ENCODE measurements at regions not wholly inside any gene's neighbourhood (a gene's known extent, or its start where the extent isn't known, plus 50 kb on each side); places are given as distances from the start of the nearest gene placed in this dataset.

DNA sequence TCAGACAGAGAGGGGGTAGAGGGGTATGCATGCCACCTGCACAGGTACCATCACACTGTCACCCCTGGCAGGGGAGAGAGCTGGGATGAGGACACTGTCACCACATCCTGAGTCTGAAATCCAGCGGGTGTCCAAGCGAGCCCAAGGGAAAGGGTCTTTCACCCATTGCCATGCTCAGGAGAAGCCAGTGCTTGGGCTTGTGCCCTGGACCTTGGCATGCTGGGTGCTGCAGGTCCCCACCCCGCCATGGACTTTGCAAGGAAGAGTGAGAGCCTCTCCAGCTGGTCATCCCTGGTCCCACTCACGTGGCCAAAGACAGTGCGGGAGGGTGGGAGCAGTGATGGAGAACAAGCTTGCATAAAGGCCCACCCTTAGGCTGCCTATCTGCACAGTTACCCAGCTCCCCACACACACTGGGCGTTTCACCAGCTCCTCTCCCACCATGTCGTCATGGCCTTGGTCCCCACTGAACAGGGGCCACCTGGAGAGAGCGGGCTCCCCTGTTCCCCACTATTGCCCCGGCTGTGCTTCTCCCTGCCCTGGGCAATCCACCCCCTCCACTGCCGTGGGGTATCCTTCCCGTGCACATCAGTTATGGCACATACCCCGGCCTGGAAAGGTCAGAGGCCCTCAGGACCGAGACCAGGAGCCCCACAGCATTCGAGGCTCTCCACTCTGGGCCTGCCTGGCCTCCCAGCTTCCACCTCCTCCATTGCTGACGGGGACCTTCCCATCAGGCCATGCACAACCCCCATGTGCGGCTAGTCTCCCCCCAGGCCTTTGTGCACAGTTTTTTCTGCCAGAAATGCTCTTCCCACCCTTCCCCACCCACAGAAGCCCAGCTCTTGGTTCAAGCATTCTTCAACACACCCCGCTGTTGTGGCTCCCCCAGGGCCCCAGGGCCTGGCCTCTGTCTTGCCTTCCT lies 58.6 kb upstream of the BCL11B start:
- Histone ChIP-seq H3K4me2 (ENCODE audit: low read depth, low read length) (no peak overlapping the region), H2AFZ (replicated peaks; ENCODE audit: low read length, poor library complexity) (no peak overlapping the region), H4K91ac (ENCODE audit: insufficient read depth, low read depth, low read length) (no peak overlapping the region), H2BK15ac (ENCODE audit: low read depth, low read length) (no peak overlapping the region), H2BK120ac (ENCODE audit: low read depth, low read length) (no peak overlapping the region), H3K27me3 (ENCODE audit: control insufficient read depth, insufficient read depth, low read length) (no peaks in the 10 kb centered on the region; the same call in 1 of the 2 replicates), H3K23ac (ENCODE audit: low read depth, low read length) (no peak overlapping the region), H3K4me1 (ENCODE audit: control insufficient read depth, insufficient read depth, low read length) (no peaks in the 10 kb centered on the region), H4K20me1 (ENCODE audit: insufficient read depth, low read length) (no peaks in the 10 kb centered on the region), H3K4ac (ENCODE audit: low read depth, low read length) (no peak overlapping the region), H3K27ac (ENCODE audit: insufficient read depth, low read length) (no peak overlapping the region), H4K5ac (ENCODE audit: low read depth, low read length) (no peak overlapping the region), H3K9ac (ENCODE audit: low read depth, low read length) (no peak overlapping the region), H2BK5ac (ENCODE audit: low read depth, low read length, poor library complexity, severe bottlenecking) (no peak overlapping the region), H2BK20ac (ENCODE audit: low read depth, low read length) (no peak overlapping the region), H3K14ac (replicated peaks; ENCODE audit: low read depth, low read length) (no peak overlapping the region), H3K36me3 (ENCODE audit: control insufficient read depth, insufficient read depth, low read length) (no peaks in the 10 kb centered on the region), H3K56ac (ENCODE audit: extremely low read depth, insufficient read depth, low read length) (no peak overlapping the region), H3K18ac (ENCODE audit: low read depth, low read length) (no peak overlapping the region), H3K9me3 (ENCODE audit: control insufficient read depth, insufficient read depth, low read length) (no peaks in the 10 kb centered on the region), H2AK5ac (ENCODE audit: low read depth, low read length) (no peak overlapping the region), H4K8ac (ENCODE audit: low read depth in 2 of 2, low read length in 2 of 2) (no peak overlapping the region), H3K9me1 (ENCODE audit: insufficient read depth, low read length) (no peaks in the 10 kb centered on the region), H2AK9ac (replicated peaks; ENCODE audit: low read depth, low read length, poor library complexity) (no peak overlapping the region), H3K4me3 (ENCODE audit: insufficient read depth, low read depth, low read length) (no peak overlapping the region), H3K79me1 (ENCODE audit: low read depth in 1 of 2, low read length in 2 of 2) (no peaks in the 10 kb centered on the region)
- DNase-seq (no peak), ATAC-seq (ENCODE audit: low read depth) (no peak)
- ChIA-PET POLR2A (ENCODE audit: unreplicated experiment) (no interaction called here), CTCF (no interaction called here)
- dilution Hi-C loops (cut with HindIII; ENCODE audit: low sequenced_read_pairs, unreplicated experiment) (no loop called here), intact Hi-C loops (cut with micrococcal nuclease) (no loop called here), in situ Hi-C loops (cut with MboI; ENCODE audit: low sequenced_read_pairs) (no loop called here)
- no peak for TF ChIP-seq POLR2A (IDR thresholded peaks at IDR 0.05; ENCODE audit: low read depth, low read length)
- BruUV-seq (replicated peaks) = no TSS peak
- 43% methylated on average over 13 of the region's 17 CpGs; no CpG with 5 or more reads in 1 of the 2 experiments for WGBS, 2 experiments (ENCODE audit: extremely low coverage in 2 of 2, insufficient read length in 1 of 2)
